ENCODE measurements at regions not wholly inside any gene's neighbourhood (a gene's known extent, or its start where the extent isn't known, plus 50 kb on each side); places are given as distances from the start of the nearest gene placed in this dataset.
"Not testable (repeated sequence)": the region's sequence is repeated elsewhere in the genome, so short reads cannot be mapped to it uniquely, and the experiment has no call there.

DNA sequence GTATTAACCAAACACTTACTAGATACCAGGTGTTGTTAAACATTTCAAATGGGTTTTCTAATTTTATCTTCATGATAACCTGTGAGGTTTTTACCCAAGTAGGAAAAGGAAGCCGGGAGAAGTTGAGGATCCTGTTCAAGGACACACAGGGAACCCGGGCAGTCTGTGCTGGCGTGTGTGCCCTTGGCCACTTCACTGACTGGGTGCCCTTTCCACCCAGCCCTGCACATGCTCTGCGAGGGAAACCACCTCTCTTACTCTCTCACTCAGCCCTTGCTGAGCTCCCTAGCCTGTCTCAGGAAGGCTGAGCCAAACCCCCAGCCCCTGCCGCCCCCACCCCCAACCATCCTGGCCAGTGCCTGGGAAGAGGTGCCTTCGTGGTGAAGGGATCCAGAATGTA is 51.8 kb downstream of the TEX44 start:
- H3K27me3 ChIP-seq (ENCODE audit: control insufficient read depth, insufficient read depth, low read length) = no peaks in the 10 kb centered on the region
- H3K27ac ChIP-seq (ENCODE audit: low read length) = peak overlapping the region; percentile 100
- no peak overlapping the region for H3K4me3 ChIP-seq (ENCODE audit: low read length)
- DNase-seq = no peak
- no peaks in the 10 kb centered on the region for H3K36me3 ChIP-seq (ENCODE audit: control insufficient read depth, insufficient read depth, low read length)
- peaks cover 63% of the 10 kb centered on the region for H3K4me1 ChIP-seq (ENCODE audit: control insufficient read depth, insufficient read depth, low read length)
- WGBS (ENCODE audit: insufficient coverage) = 93% methylated on average over 3 of the region's 6 CpGs
- H3K9me3 ChIP-seq (replicated peaks; ENCODE audit: control insufficient read depth, low read depth, low read length) = no peaks in the 10 kb centered on the region

DNA sequence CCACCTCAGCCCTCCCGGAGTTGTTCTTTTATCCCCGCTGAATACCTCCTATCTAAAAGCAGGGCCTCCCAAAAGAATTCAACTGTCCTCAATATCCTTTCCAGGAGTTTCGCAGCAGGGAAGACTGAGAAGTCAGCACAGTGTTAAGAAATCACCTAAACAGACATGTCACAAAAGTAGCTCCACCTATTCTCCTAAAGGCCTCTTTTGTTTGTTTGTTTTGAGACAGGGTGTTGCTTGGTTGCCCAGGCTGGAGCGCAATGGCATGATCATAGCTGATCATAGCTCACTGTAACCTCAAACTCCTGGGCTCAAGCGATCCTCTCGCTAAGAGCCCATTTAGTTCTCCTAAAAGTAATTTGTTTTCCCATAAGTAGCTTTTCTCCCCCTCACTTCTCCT is 53.8 kb downstream of the TEX44 start:
- DNase-seq = peak; percentile 62
- Histone ChIP-seq H3K27ac (ENCODE audit: low read length) (peak overlapping the region; percentile 84), H3K9me3 (replicated peaks; ENCODE audit: control insufficient read depth, low read depth, low read length) (no peaks in the 10 kb centered on the region), H3K27me3 (ENCODE audit: control insufficient read depth, insufficient read depth, low read length) (no peaks in the 10 kb centered on the region), H3K4me1 (ENCODE audit: control insufficient read depth, insufficient read depth, low read length) (peaks cover 52% of the 10 kb centered on the region), H3K36me3 (ENCODE audit: control insufficient read depth, insufficient read depth, low read length) (no peaks in the 10 kb centered on the region), H3K4me3 (ENCODE audit: low read length) (no peak overlapping the region)
- WGBS (ENCODE audit: insufficient coverage) = 45% methylated on average over 2 of the region's 6 CpGs

GRCh38 chr2:231648579-231649174 is 56.0 kb downstream of the TEX44 start:
- Histone ChIP-seq H3K9me3 (replicated peaks; ENCODE audit: control insufficient read depth, low read depth, low read length) (no peaks in the 10 kb centered on the region), H3K4me3 (ENCODE audit: low read length) (no peak overlapping the region), H3K36me3 (ENCODE audit: control insufficient read depth, insufficient read depth, low read length) (no peaks in the 10 kb centered on the region), H3K27me3 (ENCODE audit: control insufficient read depth, insufficient read depth, low read length) (no peaks in the 10 kb centered on the region), H3K4me1 (ENCODE audit: control insufficient read depth, insufficient read depth, low read length) (peaks cover 33% of the 10 kb centered on the region), H3K27ac (ENCODE audit: low read length) (no peak overlapping the region)
- DNase-seq = peak; percentile 54
- WGBS (ENCODE audit: insufficient coverage) = 76% methylated on average over 3 of the region's 9 CpGs

- not testable (repeated sequence) for H3K27ac ChIP-seq (ENCODE audit: low read length); DNase-seq; H3K36me3 ChIP-seq (ENCODE audit: control insufficient read depth, insufficient read depth, low read length); H3K4me1 ChIP-seq (ENCODE audit: control insufficient read depth, insufficient read depth, low read length); H3K4me3 ChIP-seq (ENCODE audit: low read length); H3K9me3 ChIP-seq (replicated peaks; ENCODE audit: control insufficient read depth, low read depth, low read length); H3K27me3 ChIP-seq (ENCODE audit: control insufficient read depth, insufficient read depth, low read length)
- 100% methylated on average over 4 of the region's 8 CpGs for WGBS (ENCODE audit: insufficient coverage)
Measured at GRCh38 chr2:231651561-231651960, 56.8 kb upstream of the PTMA start.

DNA sequence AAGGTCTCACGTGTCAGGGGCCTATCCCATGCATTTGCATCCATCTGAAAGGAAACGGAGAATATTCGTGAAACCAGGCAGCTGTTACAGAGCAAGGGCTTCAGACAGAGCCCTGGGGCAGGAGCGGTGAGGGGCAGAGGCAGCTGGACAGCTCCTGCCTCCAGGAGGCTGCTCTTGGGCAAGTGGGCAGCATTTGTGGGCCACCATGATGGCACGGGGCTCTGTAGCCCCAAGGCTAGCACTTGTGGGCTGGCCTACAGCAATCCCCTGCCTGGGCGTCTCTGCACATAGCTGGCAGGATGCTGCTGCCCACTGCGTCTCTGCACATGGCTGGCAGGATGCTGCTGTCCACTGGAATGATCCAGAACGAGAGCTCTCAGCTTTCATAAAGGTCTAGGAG is 52.8 kb upstream of the PTMA start:
- Histone ChIP-seq H3K27ac (ENCODE audit: low read length) (no peak overlapping the region), H3K4me3 (ENCODE audit: low read length) (no peak overlapping the region), H3K9me3 (replicated peaks; ENCODE audit: control insufficient read depth, low read depth, low read length) (no peaks in the 10 kb centered on the region), H3K4me1 (ENCODE audit: control insufficient read depth, insufficient read depth, low read length) (no peaks in the 10 kb centered on the region), H3K36me3 (ENCODE audit: control insufficient read depth, insufficient read depth, low read length) (no peaks in the 10 kb centered on the region), H3K27me3 (ENCODE audit: control insufficient read depth, insufficient read depth, low read length) (no peaks in the 10 kb centered on the region)
- 49% methylated on average over 8 of the region's 8 CpGs for WGBS (ENCODE audit: insufficient coverage)
- DNase-seq = no peak

DNA sequence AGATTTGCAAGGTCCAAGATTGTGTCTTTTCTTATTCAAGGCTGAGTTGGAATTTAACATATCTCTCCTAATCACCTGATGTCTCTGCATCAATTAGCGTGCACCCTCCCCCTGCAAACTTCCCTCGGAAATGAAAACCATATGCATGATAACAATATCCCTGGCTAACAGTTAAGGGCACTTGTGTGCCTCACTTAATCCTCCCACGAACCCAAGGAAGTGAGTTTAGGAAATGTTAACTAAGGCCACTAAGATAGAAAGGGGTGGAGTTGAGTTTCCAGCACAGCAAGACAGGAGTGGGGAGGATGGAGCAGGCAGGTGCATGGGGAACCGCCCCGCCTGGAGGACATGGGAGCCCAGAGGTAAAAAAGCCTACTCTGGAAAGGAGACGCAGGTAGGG is 52.4 kb upstream of the PTMA start:
- peaks cover 3% of the 10 kb centered on the region for H3K4me1 ChIP-seq (ENCODE audit: control insufficient read depth, insufficient read depth, low read length)
- H3K9me3 ChIP-seq (replicated peaks; ENCODE audit: control insufficient read depth, low read depth, low read length) = no peaks in the 10 kb centered on the region
- no peaks in the 10 kb centered on the region for H3K27me3 ChIP-seq (ENCODE audit: control insufficient read depth, insufficient read depth, low read length)
- H3K27ac ChIP-seq (ENCODE audit: low read length) = no peak overlapping the region
- DNase-seq = no peak
- H3K4me3 ChIP-seq (ENCODE audit: low read length) = no peak overlapping the region
- 57% methylated on average over 3 of the region's 6 CpGs for WGBS (ENCODE audit: insufficient coverage)
- H3K36me3 ChIP-seq (ENCODE audit: control insufficient read depth, insufficient read depth, low read length) = no peaks in the 10 kb centered on the region

All from muscle of leg (tissue), 3 donors.